ENCODE measurements at regions not wholly inside any gene's neighbourhood (a gene's known extent, or its start where the extent isn't known, plus 50 kb on each side); places are given as distances from the start of the nearest gene placed in this dataset.

DNA sequence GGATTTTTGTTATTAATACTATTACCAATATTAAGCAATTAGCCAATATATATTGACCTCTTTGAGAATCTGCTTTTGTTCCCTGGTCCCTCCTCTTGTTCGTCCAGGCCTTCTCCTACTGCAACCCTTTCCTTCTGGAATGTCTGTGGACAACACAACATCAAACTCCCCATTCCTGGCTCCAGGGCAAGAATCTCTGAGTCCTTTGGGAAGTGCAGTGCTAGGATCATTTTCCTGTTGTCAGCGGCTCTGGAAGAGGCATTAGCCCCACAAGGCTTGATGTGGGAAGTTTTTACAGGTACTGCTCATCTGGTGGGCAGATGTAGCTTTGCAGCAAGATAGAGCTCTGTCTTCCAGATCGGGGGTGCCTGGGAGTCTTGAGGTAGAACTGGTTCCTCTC is 74.3 kb downstream of the RPUSD4 start:
- Histone ChIP-seq H3K4me1 (ENCODE audit: control insufficient read depth in 2 of 2, insufficient read depth in 2 of 2, low read length in 2 of 2) (no peaks in the 10 kb centered on the region), H3K27ac (ENCODE audit: low read length in 2 of 2) (no peak overlapping the region), H3K36me3 (replicated peaks in 1 of 2; ENCODE audit: control extremely low read depth in 1 of 2, control insufficient read depth in 1 of 2, extremely low read depth in 1 of 2, insufficient read depth in 2 of 2, low read length in 1 of 2) (no peaks in the 10 kb centered on the region), H3K4me3 (ENCODE audit: control extremely low read depth in 1 of 5, extremely low read depth in 1 of 5, insufficient read depth in 1 of 5, low read depth in 2 of 5, low read length in 4 of 5) (no peak overlapping the region), H3K79me2 (ENCODE audit: control insufficient read depth, insufficient read depth, low read length) (no peaks in the 10 kb centered on the region), H3K4me2 (replicated peaks; ENCODE audit: low read depth, low read length, poor library complexity, severe bottlenecking) (no peak overlapping the region), H3K9ac (ENCODE audit: low read length) (no peak overlapping the region), H3K9me3 (ENCODE audit: control extremely low read depth in 1 of 3, control insufficient read depth in 2 of 3, insufficient read depth in 1 of 3, low read length in 2 of 3) (peaks cover 0 to 3% (median 0%) of the 10 kb centered on the region in 3 donors), H4K20me1 (ENCODE audit: control insufficient read depth, insufficient read depth, low read length, poor library complexity, severe bottlenecking) (no peaks in the 10 kb centered on the region), H2AFZ (ENCODE audit: insufficient read depth, low read depth, low read length, poor library complexity, severe bottlenecking) (no peak overlapping the region), H3K27me3 (replicated peaks in 1 of 4; ENCODE audit: control extremely low read depth in 1 of 4, control insufficient read depth in 3 of 4, insufficient read depth in 4 of 4, low read length in 3 of 4) (peaks cover 0 to 16% (median 1%) of the 10 kb centered on the region in 4 experiments)
- POLR2A ChIA-PET: no interaction called here
- Mint-ChIP-seq H3K4me3 (no peak overlapping the region), H3K27ac (no peak overlapping the region), H3K9me3 (ENCODE audit: insufficient read depth) (no peaks in the 10 kb centered on the region), H3K27me3 (peaks cover 38% of the 10 kb centered on the region), H3K4me1 (no peaks in the 10 kb centered on the region)
- no peak for DNase-seq
- WGBS (ENCODE audit: insufficient coverage): 87% methylated on average over 3 of the region's 3 CpGs
- intact Hi-C loops (cut with micrococcal nuclease): no loop called here
- no peak for ATAC-seq (ENCODE audit: low read depth)
- TF ChIP-seq, protein P1, sequence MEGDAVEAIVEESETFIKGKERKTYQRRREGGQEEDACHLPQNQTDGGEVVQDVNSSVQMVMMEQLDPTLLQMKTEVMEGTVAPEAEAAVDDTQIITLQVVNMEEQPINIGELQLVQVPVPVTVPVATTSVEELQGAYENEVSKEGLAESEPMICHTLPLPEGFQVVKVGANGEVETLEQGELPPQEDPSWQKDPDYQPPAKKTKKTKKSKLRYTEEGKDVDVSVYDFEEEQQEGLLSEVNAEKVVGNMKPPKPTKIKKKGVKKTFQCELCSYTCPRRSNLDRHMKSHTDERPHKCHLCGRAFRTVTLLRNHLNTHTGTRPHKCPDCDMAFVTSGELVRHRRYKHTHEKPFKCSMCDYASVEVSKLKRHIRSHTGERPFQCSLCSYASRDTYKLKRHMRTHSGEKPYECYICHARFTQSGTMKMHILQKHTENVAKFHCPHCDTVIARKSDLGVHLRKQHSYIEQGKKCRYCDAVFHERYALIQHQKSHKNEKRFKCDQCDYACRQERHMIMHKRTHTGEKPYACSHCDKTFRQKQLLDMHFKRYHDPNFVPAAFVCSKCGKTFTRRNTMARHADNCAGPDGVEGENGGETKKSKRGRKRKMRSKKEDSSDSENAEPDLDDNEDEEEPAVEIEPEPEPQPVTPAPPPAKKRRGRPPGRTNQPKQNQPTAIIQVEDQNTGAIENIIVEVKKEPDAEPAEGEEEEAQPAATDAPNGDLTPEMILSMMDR (IDR thresholded peaks at IDR 0.05): no peak
- TF ChIP-seq EZH2 (IDR thresholded peaks at IDR 0.05; ENCODE audit: borderline replicate concordance, insufficient read depth, low read depth, low read length, poor library complexity, severe bottlenecking): no peak
- CTCF ChIA-PET: no interaction called here

DNA sequence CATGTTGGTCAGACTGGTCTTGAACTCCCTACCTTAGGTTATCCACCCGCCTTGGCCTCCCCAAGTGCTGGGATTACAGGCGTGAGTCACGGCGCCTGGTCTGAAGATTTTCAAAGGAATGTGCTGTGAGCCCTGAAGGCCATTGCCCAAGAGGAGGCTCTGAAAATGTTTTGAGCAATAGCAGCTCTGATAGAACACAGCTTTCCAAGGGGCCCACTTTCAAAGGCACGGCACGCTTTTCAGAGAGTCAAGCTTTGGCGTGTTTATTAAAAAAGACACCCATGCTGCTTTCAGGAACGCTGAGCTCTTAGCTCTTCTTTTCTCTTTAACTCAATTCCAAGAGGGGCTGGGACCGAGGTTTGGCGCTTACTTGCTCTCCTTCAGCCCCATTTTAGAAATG is 73.8 kb upstream of the CDON start:
- no peak overlapping the region for H3K27ac Mint-ChIP-seq
- ChIA-PET CTCF (no interaction called here), POLR2A (no interaction called here)
- no peak overlapping the region for H3K4me3 Mint-ChIP-seq
- Histone ChIP-seq H2AFZ (ENCODE audit: insufficient read depth, low read depth, low read length, poor library complexity, severe bottlenecking) (no peak overlapping the region), H4K20me1 (ENCODE audit: control insufficient read depth, insufficient read depth, low read length, poor library complexity, severe bottlenecking) (no peaks in the 10 kb centered on the region), H3K4me1 (ENCODE audit: control insufficient read depth in 2 of 2, insufficient read depth in 2 of 2, low read length in 2 of 2) (no peaks in the 10 kb centered on the region), H3K27ac (ENCODE audit: low read length in 2 of 2) (no peak overlapping the region), H3K9me3 (ENCODE audit: control extremely low read depth in 1 of 3, control insufficient read depth in 2 of 3, insufficient read depth in 1 of 3, low read length in 2 of 3) (peaks cover 0 to 3% (median 0%) of the 10 kb centered on the region in 3 donors), H3K36me3 (replicated peaks in 1 of 2; ENCODE audit: control extremely low read depth in 1 of 2, control insufficient read depth in 1 of 2, extremely low read depth in 1 of 2, insufficient read depth in 2 of 2, low read length in 1 of 2) (no peaks in the 10 kb centered on the region), H3K79me2 (ENCODE audit: control insufficient read depth, insufficient read depth, low read length) (no peaks in the 10 kb centered on the region), H3K4me2 (replicated peaks; ENCODE audit: low read depth, low read length, poor library complexity, severe bottlenecking) (no peak overlapping the region), H3K4me3 (ENCODE audit: control extremely low read depth in 1 of 5, extremely low read depth in 1 of 5, insufficient read depth in 1 of 5, low read depth in 2 of 5, low read length in 4 of 5) (no peak overlapping the region), H3K27me3 (replicated peaks in 1 of 4; ENCODE audit: control extremely low read depth in 1 of 4, control insufficient read depth in 3 of 4, insufficient read depth in 4 of 4, low read length in 3 of 4) (peaks cover 0 to 16% (median 1%) of the 10 kb centered on the region in 4 experiments), H3K9ac (ENCODE audit: low read length) (no peak overlapping the region)
- H3K27me3 Mint-ChIP-seq: peaks cover 38% of the 10 kb centered on the region
- WGBS (ENCODE audit: insufficient coverage): 98% methylated on average over 8 of the region's 10 CpGs
- ATAC-seq (ENCODE audit: low read depth) (no peak), DNase-seq (no peak)
- intact Hi-C loops (cut with micrococcal nuclease): no loop called here
- H3K4me1 Mint-ChIP-seq: no peaks in the 10 kb centered on the region
- no peak for TF ChIP-seq EZH2 (IDR thresholded peaks at IDR 0.05; ENCODE audit: borderline replicate concordance, insufficient read depth, low read depth, low read length, poor library complexity, severe bottlenecking)
- TF ChIP-seq, protein P1 (IDR thresholded peaks at IDR 0.05): no peak
- H3K9me3 Mint-ChIP-seq (ENCODE audit: insufficient read depth): no peaks in the 10 kb centered on the region
